IPS DF 6.9 (cell line): ENCODE measurements at regions not wholly inside any gene's neighbourhood (a gene's known extent, or its start where the extent isn't known, plus 50 kb on each side); places are given as distances from the start of the nearest gene placed in this dataset.

ENCODE experiments used
- DNase-seq: peaks from one replicate; pipeline ENCODE4 v3.0.0-alpha.2; 2013; ENCODE audit warnings: low read depth, low spot score
- H3K27ac ChIP-seq: one replicate; pipeline ENCODE4 v1.5.1; 2013; ENCODE audit warnings: low read length, control low read depth
- H3K27me3 ChIP-seq: 2 replicates; pipeline ENCODE4 v1.6.1; 2013; ENCODE audit warnings: mild to moderate bottlenecking, low read length; ENCODE audit not compliant: control insufficient read depth, insufficient read depth
- H3K36me3 ChIP-seq: 2 replicates; pipeline ENCODE4 v1.6.1; 2013; ENCODE audit warnings: low read length; ENCODE audit not compliant: control insufficient read depth, insufficient read depth
- H3K4me1 ChIP-seq: 2 replicates; pipeline ENCODE4 v1.6.1; 2013; ENCODE audit warnings: low read length; ENCODE audit not compliant: control insufficient read depth, insufficient read depth
- H3K4me3 ChIP-seq: 2 replicates; pipeline ENCODE4 v1.5.1; 2013; ENCODE audit warnings: mild to moderate bottlenecking, low read length
- H3K9me3 ChIP-seq: 2 replicates; pipeline ENCODE4 v1.6.1; 2013; ENCODE audit warnings: low read length, inconsistent platforms; ENCODE audit not compliant: control insufficient read depth, insufficient read depth
- WGBS: extraction: QIAGEN DNeasy Blood & Tissue Kit; methylation state at CpG from one replicate; pipeline ENCODE4 v1.1.7; 2013; ENCODE audit warnings: mixed read lengths, missing lambda C conversion rate; ENCODE audit not compliant: insufficient read length, insufficient coverage; 5-methylcytosine and 5-hydroxymethylcytosine counted together

DNA sequence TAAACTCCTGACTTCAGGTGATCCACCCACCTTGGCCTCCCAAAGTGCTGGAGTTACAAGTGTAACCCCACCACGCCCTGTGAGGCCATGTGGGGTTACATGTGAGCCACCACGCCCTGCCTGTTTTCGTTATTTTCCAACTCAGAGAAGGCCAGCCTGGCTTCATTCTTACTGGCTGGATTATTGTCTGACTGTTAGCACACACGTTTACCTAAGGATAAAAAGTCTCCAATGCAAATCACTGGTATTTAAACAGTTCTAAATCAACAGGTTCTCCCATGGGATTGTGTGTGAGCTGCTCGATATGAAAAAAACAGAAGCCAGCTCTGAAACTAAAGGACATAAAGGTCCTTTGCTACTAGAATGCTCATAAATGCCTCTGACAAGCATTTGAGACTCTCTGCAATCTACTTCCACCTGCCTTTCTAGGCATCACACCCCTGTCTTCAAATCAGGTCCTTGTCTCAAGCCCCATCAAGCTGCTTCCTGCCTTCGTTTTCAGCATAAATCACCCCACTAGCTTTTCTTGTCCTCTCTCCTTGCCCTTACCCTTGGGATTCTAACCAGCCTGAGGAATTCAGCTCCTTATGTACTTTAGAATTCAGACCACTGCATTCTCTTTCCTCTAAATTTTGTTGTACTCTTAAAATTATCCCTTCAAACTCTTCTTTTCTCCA lies 265.0 kb downstream of the DUSP6 start:
- H3K9me3 ChIP-seq: no peaks in the 10 kb centered on the region
- H3K27ac ChIP-seq: no peak overlapping the region
- peaks cover 8% of the 10 kb centered on the region for H3K4me1 ChIP-seq
- no peak for DNase-seq
- H3K4me3 ChIP-seq: no peak overlapping the region
- no CpG with 5 or more reads among the region's 6 CpGs for WGBS
- H3K27me3 ChIP-seq: no peaks in the 10 kb centered on the region
- H3K36me3 ChIP-seq: no peaks in the 10 kb centered on the region; the same call in 1 of the 2 replicates

DNA sequence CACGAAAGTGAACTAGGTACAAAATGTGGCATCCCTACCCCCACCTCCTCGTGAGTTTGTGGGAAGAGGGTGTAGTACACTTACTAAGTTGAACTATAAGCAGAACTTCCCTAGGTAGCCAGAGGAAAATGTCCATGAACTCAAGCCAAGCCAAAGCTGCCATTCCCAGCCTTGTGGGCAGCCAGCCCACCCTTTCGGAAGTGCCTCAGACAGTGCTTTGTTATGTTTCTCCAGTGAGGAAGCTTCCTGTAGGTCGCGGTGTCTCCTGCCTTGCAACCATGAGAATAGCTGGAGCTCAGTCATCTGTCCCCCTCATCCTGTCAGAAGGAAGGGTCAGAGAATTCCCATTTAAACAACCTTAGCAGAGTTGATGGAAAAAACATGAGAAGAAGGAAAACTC lies 266.9 kb downstream of the DUSP6 start:
- DNase-seq: no peak
- no peak overlapping the region for H3K4me3 ChIP-seq
- H3K9me3 ChIP-seq: no peaks in the 10 kb centered on the region
- no peak overlapping the region for H3K27ac ChIP-seq
- H3K36me3 ChIP-seq: no peaks in the 10 kb centered on the region; the same call in 1 of the 2 replicates
- no CpG with 5 or more reads among the region's 5 CpGs for WGBS
- peaks cover 9% of the 10 kb centered on the region for H3K4me1 ChIP-seq
- H3K27me3 ChIP-seq: no peaks in the 10 kb centered on the region

DNA sequence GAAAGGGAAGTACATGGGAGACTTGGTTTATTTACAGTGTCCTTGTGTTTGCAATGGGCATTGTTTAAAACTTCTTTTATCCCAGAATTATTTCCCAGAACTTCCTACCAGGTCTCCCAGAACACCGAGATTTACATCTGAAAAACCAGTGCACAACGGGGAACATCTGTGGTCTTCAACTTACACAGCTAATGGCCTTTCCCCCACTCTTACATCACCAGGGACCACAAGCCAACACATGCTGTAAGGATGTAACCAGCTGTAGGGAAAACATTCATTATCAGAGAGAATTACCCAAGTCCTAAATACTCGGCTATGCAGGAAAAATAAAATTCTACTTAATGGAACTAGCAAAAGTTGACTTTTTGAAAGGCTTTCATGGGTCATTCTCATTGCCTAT lies 267.6 kb downstream of the DUSP6 start:
- no peaks in the 10 kb centered on the region for H3K27me3 ChIP-seq
- no peak overlapping the region for H3K27ac ChIP-seq
- H3K36me3 ChIP-seq: no peaks in the 10 kb centered on the region
- no peak overlapping the region for H3K4me3 ChIP-seq
- no CpG with 5 or more reads among the region's 3 CpGs for WGBS
- DNase-seq: no peak
- H3K4me1 ChIP-seq: peaks cover 9% of the 10 kb centered on the region
- no peaks in the 10 kb centered on the region for H3K9me3 ChIP-seq

DNA sequence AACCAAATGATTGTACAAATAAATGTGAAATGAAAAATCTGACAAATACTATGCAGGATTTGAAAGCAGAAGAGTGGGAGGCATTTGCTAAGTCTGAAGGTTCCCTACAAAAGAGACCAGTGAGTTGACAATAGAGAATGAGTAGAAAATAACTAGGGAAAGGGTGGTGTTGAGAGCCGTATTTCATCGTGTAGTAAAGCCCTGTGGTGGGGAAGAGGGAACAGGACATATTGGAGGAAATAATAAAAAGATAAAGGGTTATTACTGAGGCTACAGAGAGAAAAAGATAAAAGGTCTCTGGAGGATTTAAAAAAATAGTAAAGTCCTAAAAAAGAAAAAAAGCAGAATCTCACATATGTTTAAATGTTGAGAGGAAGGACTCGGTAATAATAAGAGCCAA lies 268.8 kb downstream of the DUSP6 start:
- no peak overlapping the region for H3K4me3 ChIP-seq
- no peaks in the 10 kb centered on the region for H3K27me3 ChIP-seq
- no peaks in the 10 kb centered on the region for H3K9me3 ChIP-seq
- no peak overlapping the region for H3K27ac ChIP-seq
- peaks cover 9% of the 10 kb centered on the region for H3K4me1 ChIP-seq
- WGBS: no CpG with 5 or more reads among the region's 3 CpGs
- H3K36me3 ChIP-seq: no peaks in the 10 kb centered on the region
- DNase-seq: no peak

DNA sequence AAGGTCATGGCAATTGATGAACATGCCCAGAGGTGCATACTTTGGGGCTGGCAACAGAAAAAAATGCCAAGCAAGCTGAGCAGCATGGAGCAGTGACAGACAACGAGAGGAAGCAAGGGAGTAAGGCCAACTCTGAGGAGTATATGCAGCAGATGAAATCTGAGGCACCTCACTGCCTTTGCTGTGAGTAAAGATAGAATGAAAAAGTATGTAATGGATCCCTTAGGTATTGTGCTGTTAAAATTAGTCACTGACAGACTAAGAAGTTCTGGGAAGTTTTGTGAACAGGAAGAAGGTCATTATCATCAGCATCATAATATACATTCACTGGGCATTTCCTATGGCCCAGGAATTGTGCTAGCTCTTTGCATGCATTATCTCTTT lies 269.9 kb downstream of the DUSP6 start:
- H3K27ac ChIP-seq: no peak overlapping the region
- WGBS: no CpG with 5 or more reads among the region's 1 CpG
- DNase-seq: no peak
- H3K9me3 ChIP-seq: no peaks in the 10 kb centered on the region
- H3K4me1 ChIP-seq: peaks cover 8% of the 10 kb centered on the region
- no peak overlapping the region for H3K4me3 ChIP-seq
- H3K27me3 ChIP-seq: no peaks in the 10 kb centered on the region
- H3K36me3 ChIP-seq: no peaks in the 10 kb centered on the region

DNA sequence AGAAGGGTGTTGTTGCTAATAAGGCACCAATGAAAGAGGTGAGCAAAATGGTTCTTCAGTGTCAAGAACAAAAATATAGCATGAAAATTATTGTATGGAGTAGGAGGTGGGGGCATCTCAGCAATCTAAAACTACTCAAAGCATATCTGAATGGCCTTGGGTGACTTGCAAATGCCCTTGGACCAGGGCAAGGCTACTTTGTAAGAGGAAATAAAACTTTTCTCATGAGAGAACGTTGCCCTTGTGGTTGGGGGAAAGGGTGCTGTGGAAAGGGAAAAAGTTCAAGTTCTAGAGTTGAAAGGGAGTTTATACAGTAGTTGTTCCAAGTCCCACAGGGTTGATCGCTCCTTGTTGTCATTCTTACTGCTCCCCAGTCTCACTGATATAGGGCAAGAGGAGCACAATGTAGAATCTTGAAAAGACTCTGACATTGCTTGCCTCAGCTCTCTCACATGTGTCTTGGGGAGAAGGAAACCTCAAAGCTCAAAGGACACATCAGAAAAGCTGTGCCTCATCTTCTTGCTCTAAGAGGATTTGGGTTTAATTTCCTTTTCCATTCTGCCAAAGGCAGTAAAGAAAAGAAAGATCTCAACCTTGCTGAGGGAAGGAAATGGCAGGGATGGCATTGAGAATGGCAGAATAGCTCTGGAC lies 270.5 kb downstream of the DUSP6 start:
- WGBS: no CpG with 5 or more reads among the region's 2 CpGs
- Histone ChIP-seq H3K27ac (no peak overlapping the region), H3K4me1 (peaks cover 5% of the 10 kb centered on the region), H3K9me3 (no peaks in the 10 kb centered on the region), H3K4me3 (no peak overlapping the region), H3K36me3 (no peaks in the 10 kb centered on the region), H3K27me3 (no peaks in the 10 kb centered on the region)
- no peak for DNase-seq

DNA sequence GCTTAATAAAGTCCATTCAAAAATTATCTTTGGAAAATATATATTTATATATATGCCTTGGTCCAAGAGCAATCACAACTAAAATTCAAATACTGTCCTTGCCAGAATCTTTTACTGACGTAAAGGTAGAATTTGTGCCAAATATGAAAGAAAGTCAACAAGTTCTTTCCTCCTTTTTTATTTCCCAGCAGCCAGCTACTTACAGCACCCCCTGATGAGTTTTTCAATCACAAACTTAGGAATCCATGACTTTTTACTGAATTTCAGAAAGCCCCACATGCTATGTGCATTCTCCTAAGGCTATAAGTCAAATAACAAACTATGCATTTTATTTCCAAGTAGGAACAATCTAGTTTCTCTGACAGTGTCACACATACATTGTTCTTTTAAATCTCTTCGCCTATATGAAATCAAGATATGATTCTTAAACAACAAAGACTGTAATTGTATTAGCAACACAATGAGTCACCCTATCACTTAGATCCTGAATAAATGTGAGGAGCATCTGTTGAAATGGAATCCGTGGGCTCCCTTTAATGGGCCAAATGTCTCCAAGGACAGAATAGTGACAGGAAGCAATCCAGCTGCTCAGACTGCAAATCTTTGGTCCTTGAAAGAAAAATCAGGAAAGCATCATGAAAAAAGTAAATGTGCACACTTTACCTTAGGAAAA lies 271.4 kb downstream of the DUSP6 start:
- Histone ChIP-seq H3K27ac (no peak overlapping the region), H3K9me3 (no peaks in the 10 kb centered on the region), H3K4me3 (no peak overlapping the region), H3K36me3 (no peaks in the 10 kb centered on the region), H3K27me3 (no peaks in the 10 kb centered on the region), H3K4me1 (peaks cover 5% of the 10 kb centered on the region)
- no peak for DNase-seq
- no CpG with 5 or more reads among the region's 3 CpGs for WGBS

DNA sequence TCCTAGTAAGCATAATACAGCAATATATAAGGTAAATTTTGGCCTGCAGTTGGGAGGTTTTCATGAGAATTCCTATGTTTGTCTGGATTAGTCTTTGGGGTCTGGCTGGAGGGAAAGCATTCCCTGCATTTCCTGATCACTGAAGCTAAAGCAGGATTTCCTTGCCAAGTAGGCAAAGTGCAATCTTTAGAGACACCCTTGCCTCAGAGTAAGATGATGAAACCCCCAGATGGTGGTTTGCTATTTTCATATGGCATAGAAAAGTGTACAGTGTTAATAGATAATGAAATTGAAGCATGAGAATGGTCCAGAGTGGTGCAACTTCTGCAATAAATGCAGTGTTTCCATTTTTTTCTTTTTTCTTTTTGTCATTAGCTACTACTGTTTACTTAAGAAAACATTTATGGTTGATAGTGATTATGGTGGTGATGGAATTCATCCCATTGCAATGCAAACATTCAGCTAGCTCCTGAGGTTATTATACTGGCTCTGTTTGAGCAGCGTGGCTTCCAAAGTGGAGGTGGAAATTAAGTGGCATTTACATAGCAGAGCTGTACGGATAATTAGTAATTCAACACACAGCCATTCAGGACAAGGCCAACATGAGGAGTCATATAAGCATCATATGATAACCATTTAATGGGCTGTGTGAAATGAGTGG lies 276.3 kb downstream of the DUSP6 start:
- no peaks in the 10 kb centered on the region for H3K9me3 ChIP-seq
- DNase-seq: no peak
- no peak overlapping the region for H3K27ac ChIP-seq
- H3K27me3 ChIP-seq: no peaks in the 10 kb centered on the region
- no CpG with 5 or more reads among the region's 2 CpGs for WGBS
- no peaks in the 10 kb centered on the region for H3K36me3 ChIP-seq
- no peaks in the 10 kb centered on the region; the same call in 1 of the 2 replicates for H3K4me1 ChIP-seq
- H3K4me3 ChIP-seq: no peak overlapping the region

DNA sequence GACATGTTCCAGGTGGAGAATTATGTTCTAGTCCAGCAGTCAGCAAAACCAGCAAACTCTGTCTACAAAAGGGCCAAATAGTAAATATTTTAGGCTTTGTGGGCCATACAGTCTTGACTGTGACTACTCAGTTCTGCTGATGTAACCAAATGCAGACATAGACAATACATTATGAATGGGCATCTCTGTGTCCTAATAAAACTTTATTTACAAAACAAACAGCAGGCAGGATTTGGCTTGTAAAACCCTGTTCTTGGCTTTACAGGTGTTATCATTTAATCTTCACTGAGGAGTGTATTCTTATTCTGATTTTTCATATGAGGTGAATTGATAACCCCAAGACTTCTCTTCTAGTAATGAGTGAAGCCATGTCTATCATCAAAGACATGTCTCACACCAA lies 278.6 kb downstream of the DUSP6 start:
- Histone ChIP-seq H3K27ac (no peak overlapping the region), H3K9me3 (no peaks in the 10 kb centered on the region)
- no peak for DNase-seq

DNA sequence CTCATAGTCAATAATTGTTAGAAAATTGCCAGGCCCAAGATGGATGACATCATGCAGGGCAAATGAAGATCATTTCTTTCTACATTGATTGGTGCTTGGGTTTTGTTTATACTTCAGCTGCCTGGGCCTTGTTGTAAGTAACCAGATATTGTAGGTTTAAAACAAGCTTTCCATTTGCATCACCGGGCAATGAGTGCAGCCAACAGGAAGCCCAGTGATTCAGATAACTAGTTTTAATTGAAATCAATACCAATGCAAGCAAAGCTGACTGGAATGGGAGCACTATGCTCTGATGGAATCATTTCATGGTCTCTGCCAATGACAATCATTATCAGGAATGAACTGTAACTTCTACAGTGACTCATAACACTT lies 279.3 kb downstream of the DUSP6 start:
- Histone ChIP-seq H3K27me3 (no peaks in the 10 kb centered on the region), H3K27ac (no peak overlapping the region), H3K4me3 (no peak overlapping the region), H3K4me1 (no peaks in the 10 kb centered on the region; the same call in 1 of the 2 replicates), H3K36me3 (no peaks in the 10 kb centered on the region), H3K9me3 (no peaks in the 10 kb centered on the region)
- no CpG with 5 or more reads among the region's 1 CpG for WGBS
- no peak for DNase-seq

More for the DNA sequence above, 278.6 kb downstream of the DUSP6 start:
- Histone ChIP-seq H3K4me3 (no peak overlapping the region), H3K36me3 (no peaks in the 10 kb centered on the region), H3K27me3 (no peaks in the 10 kb centered on the region), H3K4me1 (no peaks in the 10 kb centered on the region; the same call in 1 of the 2 replicates)
